HepG2 (cell line): ENCODE measurements at regions not wholly inside any gene's neighbourhood (a gene's known extent, or its start where the extent isn't known, plus 50 kb on each side); places are given as distances from the start of the nearest gene placed in this dataset.

Experiments
- KDM5A ChIP-seq: fragments of 200-600 bp; sonication (generic); IDR thresholded peaks from 2 replicates; pipeline ENCODE4 v1.7.0; 2018; ENCODE audit warnings: antibody characterized with exemption, mild to moderate bottlenecking, low read length, borderline replicate concordance
- NR2C2 ChIP-seq: sonication (generic); formaldehyde crosslinking; IDR thresholded peaks from 2 replicates; pipeline ENCODE4 v1.4.0; 2020; ENCODE audit warnings: missing genetic modification reagents, mild to moderate bottlenecking, moderate library complexity, borderline replicate concordance
- POLR2G ChIP-seq: fragments of 200-400 bp; formaldehyde crosslinking; IDR thresholded peaks from 2 replicates; pipeline ENCODE4 v1.6.1; 2018; ENCODE audit warnings: mild to moderate bottlenecking, low read depth, low read length, moderate library complexity
- TAF1 ChIP-seq: sonication (generic); formaldehyde crosslinking; IDR thresholded peaks from 2 replicates; pipeline ENCODE4 v1.4.0; 2020; ENCODE audit warnings: missing genetic modification reagents
- ZNF275 ChIP-seq: sonication (generic); formaldehyde crosslinking; IDR thresholded peaks from 2 replicates; pipeline ENCODE4 v1.8.0; 2022; ENCODE audit warnings: missing genetic modification reagents, mild to moderate bottlenecking, inconsistent platforms, borderline replicate concordance

GRCh38 chr13:40178130-40178529, 488.3 kb downstream of the FOXO1 start:
- TF ChIP-seq NR2C2 (CRISPR knock-in tag) (no peak), TAF1 (CRISPR knock-in tag) (no peak), ZNF275 (no peak), POLR2G (no peak), KDM5A (no peak)
